HepG2 (cell line): ENCODE measurements at regions not wholly inside any gene's neighbourhood (a gene's known extent, or its start where the extent isn't known, plus 50 kb on each side); places are given as distances from the start of the nearest gene placed in this dataset.

Experiments used
- ETV5 ChIP-seq: IDR thresholded peaks from 2 replicates; pipeline ENCODE4 v1.6.1; 2018; ENCODE audit warnings: missing biosample characterization, missing genetic modification reagents, inconsistent platforms, borderline replicate concordance
- HDAC2 ChIP-seq: sonication (generic); formaldehyde crosslinking; IDR thresholded peaks from 2 replicates; pipeline ENCODE4 v1.4.0; 2020; ENCODE audit warnings: missing genetic modification reagents
- HNRNPK ChIP-seq: fragments of 200-400 bp; formaldehyde crosslinking; IDR thresholded peaks from 2 replicates; pipeline ENCODE4 v1.6.1; 2018; ENCODE audit warnings: low read length, low read depth, moderate library complexity, mild to moderate bottlenecking; ENCODE audit not compliant: poor library complexity, severe bottlenecking
- HOXA3 ChIP-seq: sonication (generic); formaldehyde crosslinking; IDR thresholded peaks from 2 replicates; pipeline ENCODE4 v1.5.0; 2020; ENCODE audit warnings: missing genetic modification reagents
- KLF16 ChIP-seq, 2 experiments: sonication (generic) in 1 of 2; formaldehyde crosslinking in 1 of 2; IDR thresholded peaks; 2 replicates each; pipeline versions ENCODE4 v1.6.1 to v1.8.0; 2016 to 2023; ENCODE audit warnings: missing genetic modification reagents in 2 of 2, missing compliant biosample characterization in 1 of 2
- KMT2A ChIP-seq: sonication (generic); formaldehyde crosslinking; IDR thresholded peaks from 2 replicates; pipeline ENCODE4 v1.4.0; 2020; ENCODE audit warnings: missing genetic modification reagents
- KMT2B ChIP-seq: IDR thresholded peaks from 2 replicates; pipeline ENCODE4 v1.6.1; 2016; ENCODE audit warnings: missing genetic modification reagents, missing compliant biosample characterization
- MTA1 ChIP-seq: sonication (generic); formaldehyde crosslinking; IDR thresholded peaks from 2 replicates; pipeline ENCODE4 v1.4.0; 2020; ENCODE audit warnings: missing genetic modification reagents, mild to moderate bottlenecking, borderline replicate concordance
- NONO ChIP-seq, 2 experiments: fragments of 450-650 bp in 1 of 2; sonication (generic) in 1 of 2; formaldehyde crosslinking in 1 of 2; IDR thresholded peaks in 1 of 2; conservative IDR thresholded peaks in 1 of 2; 2 replicates each; pipeline versions ENCODE4 v1.6.1 to v1.8.0; 2017 to 2022; ENCODE audit warnings: mild to moderate bottlenecking in 1 of 2, missing genetic modification reagents in 1 of 2, moderate library complexity in 1 of 2
- NR3C1 ChIP-seq: sonication (generic); formaldehyde crosslinking; IDR thresholded peaks from 2 replicates; pipeline ENCODE4 v1.4.0; 2020; ENCODE audit warnings: missing genetic modification reagents
- PRMT3 ChIP-seq: sonication (generic); formaldehyde crosslinking; IDR thresholded peaks from 2 replicates; pipeline ENCODE4 v1.8.1; 2022; ENCODE audit warnings: low read depth, mild to moderate bottlenecking, moderate library complexity, missing genetic modification reagents, borderline replicate concordance
- SRSF1 ChIP-seq: fragments of 200-400 bp; formaldehyde crosslinking; optimal IDR thresholded peaks from 2 replicates; pipeline ENCODE3; 2017; ENCODE audit warnings: mild to moderate bottlenecking, low read depth, low read length, moderate library complexity
- TARDBP ChIP-seq: sonication (generic); formaldehyde crosslinking; IDR thresholded peaks from 2 replicates; pipeline ENCODE4 v1.8.0; 2022; ENCODE audit warnings: mild to moderate bottlenecking, missing genetic modification reagents
- THAP11 ChIP-seq: IDR thresholded peaks from 2 replicates; pipeline ENCODE4 v1.6.1; 2016; ENCODE audit warnings: missing biosample characterization, missing genetic modification reagents
- ZNF205 ChIP-seq: IDR thresholded peaks from 2 replicates; pipeline ENCODE4 v1.6.1; 2018; ENCODE audit warnings: missing biosample characterization, missing genetic modification reagents
- ZNF232 ChIP-seq: sonication (generic); formaldehyde crosslinking; IDR thresholded peaks from 2 replicates; pipeline ENCODE4 v1.4.0; 2020; ENCODE audit warnings: missing genetic modification reagents, borderline replicate concordance
- ZNF317 ChIP-seq: sonication (generic); formaldehyde crosslinking; IDR thresholded peaks from 2 replicates; pipeline ENCODE4 v1.5.0; 2020; ENCODE audit warnings: mild to moderate bottlenecking, missing genetic modification reagents
- TF ChIP-seq, protein P1 (sequence below): sonication (generic); formaldehyde crosslinking; conservative IDR thresholded peaks from 2 replicates; pipeline ENCODE4 v1.4.0; 2020; ENCODE audit warnings: missing genetic modification reagents
- TF ChIP-seq, protein P2 (sequence below): sonication (generic); formaldehyde crosslinking; IDR thresholded peaks from 2 replicates; pipeline ENCODE4 v1.8.1; 2022; ENCODE audit warnings: mild to moderate bottlenecking, missing genetic modification reagents
- TF ChIP-seq, protein P3 (sequence below): sonication (generic); formaldehyde crosslinking; IDR thresholded peaks from one replicate; pipeline ENCODE4 v1.5.1; 2020; ENCODE audit warnings: mild to moderate bottlenecking, missing genetic modification reagents; ENCODE audit errors: not compliant biosample characterization

DNA sequence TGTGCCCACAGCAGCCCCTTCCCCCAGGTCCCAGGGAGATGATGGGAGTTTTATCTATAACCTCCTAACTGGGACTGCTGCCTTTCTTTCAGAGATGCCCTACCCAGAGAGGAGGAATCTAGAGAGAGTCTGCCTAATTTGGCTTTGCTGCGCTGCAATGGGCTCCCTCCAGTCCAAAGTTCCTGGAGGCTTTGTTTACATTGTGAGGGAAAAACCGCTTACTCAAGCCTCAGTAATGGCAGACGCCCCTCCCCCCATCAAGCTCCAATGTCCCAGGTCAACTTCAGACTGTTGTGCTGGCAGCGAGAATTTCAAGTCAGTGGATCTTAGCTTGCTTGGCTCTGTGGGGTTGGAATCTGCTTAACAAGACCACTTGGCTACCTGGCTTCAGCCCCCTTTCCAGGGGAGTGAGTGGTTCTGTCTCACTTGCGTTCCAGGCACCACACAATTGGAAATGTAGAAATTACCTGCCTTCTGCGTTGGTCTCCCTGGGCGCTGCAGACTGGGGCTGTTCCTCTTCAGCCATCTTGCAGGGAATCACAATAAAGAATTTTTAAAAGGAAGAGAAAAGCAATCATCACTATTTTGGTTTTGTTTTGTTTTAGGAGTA lies 262.5 kb downstream of the FOXG1 start (continued):
- TF ChIP-seq, protein P1, sequence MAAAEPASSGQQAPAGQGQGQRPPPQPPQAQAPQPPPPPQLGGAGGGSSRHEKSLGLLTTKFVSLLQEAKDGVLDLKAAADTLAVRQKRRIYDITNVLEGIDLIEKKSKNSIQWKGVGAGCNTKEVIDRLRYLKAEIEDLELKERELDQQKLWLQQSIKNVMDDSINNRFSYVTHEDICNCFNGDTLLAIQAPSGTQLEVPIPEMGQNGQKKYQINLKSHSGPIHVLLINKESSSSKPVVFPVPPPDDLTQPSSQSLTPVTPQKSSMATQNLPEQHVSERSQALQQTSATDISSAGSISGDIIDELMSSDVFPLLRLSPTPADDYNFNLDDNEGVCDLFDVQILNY = no peak; the same call in 1 of the 2 replicates
- TF ChIP-seq ETV5 (CRISPR knock-in tag) = no peak; the same call in 1 of the 2 replicates
- peak; percentile 65; the same call in 1 of the 2 replicates for TF ChIP-seq ZNF205 (CRISPR knock-in tag)
- no peak for TF ChIP-seq KMT2A (CRISPR knock-in tag)
- no peak for TF ChIP-seq NR3C1 (CRISPR knock-in tag)
- TF ChIP-seq, protein P2, sequence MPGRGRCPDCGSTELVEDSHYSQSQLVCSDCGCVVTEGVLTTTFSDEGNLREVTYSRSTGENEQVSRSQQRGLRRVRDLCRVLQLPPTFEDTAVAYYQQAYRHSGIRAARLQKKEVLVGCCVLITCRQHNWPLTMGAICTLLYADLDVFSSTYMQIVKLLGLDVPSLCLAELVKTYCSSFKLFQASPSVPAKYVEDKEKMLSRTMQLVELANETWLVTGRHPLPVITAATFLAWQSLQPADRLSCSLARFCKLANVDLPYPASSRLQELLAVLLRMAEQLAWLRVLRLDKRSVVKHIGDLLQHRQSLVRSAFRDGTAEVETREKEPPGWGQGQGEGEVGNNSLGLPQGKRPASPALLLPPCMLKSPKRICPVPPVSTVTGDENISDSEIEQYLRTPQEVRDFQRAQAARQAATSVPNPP (CRISPR knock-in tag) = peak; percentile 83
- peak; percentile 97 for TF ChIP-seq ZNF232
- TF ChIP-seq HOXA3 (CRISPR knock-in tag) = peak; percentile 97
- TF ChIP-seq HDAC2 = peak; percentile 95
- TF ChIP-seq TARDBP = peak; percentile 99
- TF ChIP-seq NONO (IDR thresholded peaks at IDR 0.05) = no peak
- peak; percentile 93 for TF ChIP-seq NONO (CRISPR knock-in tag; conservative IDR thresholded peaks at IDR 0.05)
- peak; percentile 79; the same call in 1 of the 2 replicates for TF ChIP-seq ZNF317 (CRISPR knock-in tag)
- peak in 1 of 2 experiments; percentile 97; a peak in 2 of 4 replicates for TF ChIP-seq KLF16 (CRISPR knock-in tag; IDR thresholded peaks at IDR 0.05)
- TF ChIP-seq THAP11 (CRISPR knock-in tag) = peak; percentile 82
- TF ChIP-seq KMT2B = peak; percentile 85
- TF ChIP-seq, protein P3, sequence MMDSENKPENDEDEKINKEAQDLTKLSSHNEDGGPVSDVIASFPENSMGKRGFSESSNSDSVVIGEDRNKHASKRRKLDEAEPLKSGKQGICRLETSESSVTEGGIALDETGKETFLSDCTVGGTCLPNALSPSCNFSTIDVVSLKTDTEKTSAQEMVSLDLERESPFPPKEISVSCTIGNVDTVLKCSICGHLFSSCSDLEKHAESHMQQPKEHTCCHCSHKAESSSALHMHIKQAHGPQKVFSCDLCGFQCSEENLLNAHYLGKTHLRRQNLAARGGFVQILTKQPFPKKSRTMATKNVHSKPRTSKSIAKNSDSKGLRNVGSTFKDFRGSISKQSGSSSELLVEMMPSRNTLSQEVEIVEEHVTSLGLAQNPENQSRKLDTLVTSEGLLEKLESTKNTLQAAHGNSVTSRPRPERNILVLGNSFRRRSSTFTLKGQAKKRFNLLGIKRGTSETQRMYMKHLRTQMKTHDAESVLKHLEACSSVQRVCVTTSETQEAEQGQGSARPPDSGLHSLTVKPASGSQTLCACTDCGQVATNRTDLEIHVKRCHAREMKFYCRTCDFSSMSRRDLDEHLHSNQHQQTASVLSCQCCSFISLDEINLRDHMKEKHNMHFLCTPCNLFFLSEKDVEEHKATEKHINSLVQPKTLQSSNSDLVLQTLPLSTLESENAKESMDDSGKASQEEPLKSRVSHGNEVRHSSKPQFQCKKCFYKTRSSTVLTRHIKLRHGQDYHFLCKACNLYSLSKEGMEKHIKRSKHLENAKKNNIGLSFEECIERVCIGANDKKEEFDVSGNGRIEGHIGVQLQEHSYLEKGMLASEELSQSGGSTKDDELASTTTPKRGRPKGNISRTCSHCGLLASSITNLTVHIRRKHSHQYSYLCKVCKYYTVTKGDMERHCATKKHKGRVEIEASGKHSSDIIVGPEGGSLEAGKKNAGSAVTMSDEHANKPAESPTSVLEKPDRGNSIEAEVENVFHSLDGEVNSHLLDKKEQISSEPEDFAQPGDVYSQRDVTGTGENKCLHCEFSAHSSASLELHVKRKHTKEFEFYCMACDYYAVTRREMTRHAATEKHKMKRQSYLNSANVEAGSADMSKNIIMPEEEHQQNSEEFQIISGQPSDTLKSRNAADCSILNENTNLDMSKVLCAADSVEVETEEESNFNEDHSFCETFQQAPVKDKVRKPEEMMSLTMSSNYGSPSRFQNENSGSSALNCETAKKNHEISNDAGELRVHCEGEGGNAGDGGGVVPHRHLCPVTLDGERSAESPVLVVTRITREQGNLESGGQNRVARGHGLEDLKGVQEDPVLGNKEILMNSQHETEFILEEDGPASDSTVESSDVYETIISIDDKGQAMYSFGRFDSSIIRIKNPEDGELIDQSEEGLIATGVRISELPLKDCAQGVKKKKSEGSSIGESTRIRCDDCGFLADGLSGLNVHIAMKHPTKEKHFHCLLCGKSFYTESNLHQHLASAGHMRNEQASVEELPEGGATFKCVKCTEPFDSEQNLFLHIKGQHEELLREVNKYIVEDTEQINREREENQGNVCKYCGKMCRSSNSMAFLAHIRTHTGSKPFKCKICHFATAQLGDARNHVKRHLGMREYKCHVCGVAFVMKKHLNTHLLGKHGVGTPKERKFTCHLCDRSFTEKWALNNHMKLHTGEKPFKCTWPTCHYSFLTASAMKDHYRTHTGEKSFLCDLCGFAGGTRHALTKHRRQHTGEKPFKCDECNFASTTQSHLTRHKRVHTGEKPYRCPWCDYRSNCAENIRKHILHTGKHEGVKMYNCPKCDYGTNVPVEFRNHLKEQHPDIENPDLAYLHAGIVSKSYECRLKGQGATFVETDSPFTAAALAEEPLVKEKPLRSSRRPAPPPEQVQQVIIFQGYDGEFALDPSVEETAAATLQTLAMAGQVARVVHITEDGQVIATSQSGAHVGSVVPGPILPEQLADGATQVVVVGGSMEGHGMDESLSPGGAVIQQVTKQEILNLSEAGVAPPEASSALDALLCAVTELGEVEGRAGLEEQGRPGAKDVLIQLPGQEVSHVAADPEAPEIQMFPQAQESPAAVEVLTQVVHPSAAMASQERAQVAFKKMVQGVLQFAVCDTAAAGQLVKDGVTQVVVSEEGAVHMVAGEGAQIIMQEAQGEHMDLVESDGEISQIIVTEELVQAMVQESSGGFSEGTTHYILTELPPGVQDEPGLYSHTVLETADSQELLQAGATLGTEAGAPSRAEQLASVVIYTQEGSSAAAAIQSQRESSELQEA (CRISPR knock-in tag) = no peak
- no peak for TF ChIP-seq SRSF1
- peak; percentile 80 for TF ChIP-seq MTA1
- peak; percentile 80; the same call in 1 of the 2 replicates for TF ChIP-seq PRMT3
- no peak for TF ChIP-seq HNRNPK
